NCI-H146 (cell line): ENCODE measurements at regions not wholly inside any gene's neighbourhood (a gene's known extent, or its start where the extent isn't known, plus 50 kb on each side); places are given as distances from the start of the nearest gene placed in this dataset.

Source experiments
- DNase-seq: peaks from one replicate; lab custom pipeline; 2025; lab: John Stamatoyannopoulos, UW

- no peak for DNase-seq
These were observed 494.7 kb downstream of the NPHP4 start for GRCh38 chr1:5497503-5497902.

GRCh38 chr1:5495596-5496410 is 496.4 kb downstream of the NPHP4 start:
- no peak for DNase-seq

GRCh38 chr1:5494518-5494917 is 497.7 kb downstream of the NPHP4 start:
- no peak for DNase-seq

- DNase-seq, result no peak
These were observed 498.3 kb downstream of the NPHP4 start for GRCh38 chr1:5493851-5494311.

GRCh38 chr1:5493275-5493674 is 498.9 kb downstream of the NPHP4 start:
- DNase-seq, result no peak

GRCh38 chr1:5492846-5493245 is 499.4 kb downstream of the NPHP4 start:
- DNase-seq, result no peak

- no peak for DNase-seq
These were observed 500.9 kb downstream of the NPHP4 start for GRCh38 chr1:5491207-5491904.

- DNase-seq, result no peak
These were observed 501.6 kb downstream of the NPHP4 start for GRCh38 chr1:5490635-5491034.

- DNase-seq, result no peak
These were observed 503.8 kb downstream of the NPHP4 start for GRCh38 chr1:5488448-5488847.

- no peak for DNase-seq
These were observed 506.1 kb downstream of the NPHP4 start for GRCh38 chr1:5485968-5486696.

GRCh38 chr1:5485436-5485835 is 506.8 kb downstream of the NPHP4 start:
- no peak for DNase-seq

- no peak for DNase-seq
These were observed 507.6 kb downstream of the NPHP4 start for GRCh38 chr1:5484451-5485165.

GRCh38 chr1:5481889-5482288 is 510.3 kb downstream of the NPHP4 start:
- DNase-seq, result no peak

- DNase-seq, result no peak
These were observed 511.3 kb downstream of the NPHP4 start for GRCh38 chr1:5480906-5481305.

GRCh38 chr1:5479876-5480646 is 512.2 kb downstream of the NPHP4 start:
- no peak for DNase-seq

- DNase-seq, result no peak
These were observed 513.3 kb downstream of the NPHP4 start for GRCh38 chr1:5478961-5479360.

GRCh38 chr1:5478156-5478695 is 514.0 kb downstream of the NPHP4 start:
- DNase-seq, result no peak

- DNase-seq, result no peak
These were observed 514.5 kb downstream of the NPHP4 start for GRCh38 chr1:5477716-5478115.

GRCh38 chr1:5475572-5475971 is 516.7 kb downstream of the NPHP4 start:
- DNase-seq, result no peak

GRCh38 chr1:5473268-5473667 is 519.0 kb downstream of the NPHP4 start:
- DNase-seq, result no peak

- no peak for DNase-seq
These were observed 525.7 kb downstream of the NPHP4 start for GRCh38 chr1:5466487-5466886.
